ENCODE measurements at regions not wholly inside any gene's neighbourhood (a gene's known extent, or its start where the extent isn't known, plus 50 kb on each side); places are given as distances from the start of the nearest gene placed in this dataset.
"Not testable (repeated sequence)": the region's sequence is repeated elsewhere in the genome, so short reads cannot be mapped to it uniquely, and the experiment has no call there.

GRCh38 chr21:16460936-16461335 lies 731.2 kb downstream of the USP25 start:
- H3K18ac ChIP-seq (ENCODE audit: low read length): no peak overlapping the region
- H2AFZ ChIP-seq (ENCODE audit: insufficient read depth, low read length, poor library complexity): no peak overlapping the region
- H3K27ac ChIP-seq (ENCODE audit: low read depth, low read length): no peak overlapping the region
- WGBS (ENCODE audit: extremely low coverage, insufficient coverage, insufficient read length): no CpG with 5 or more reads among the region's 2 CpGs
- no peak overlapping the region for H2AK5ac ChIP-seq (ENCODE audit: low read length)
- H3K79me2 ChIP-seq (ENCODE audit: control insufficient read depth, insufficient read depth, low read length, poor library complexity): no peaks in the 10 kb centered on the region
- no peaks in the 10 kb centered on the region for H3K79me1 ChIP-seq (ENCODE audit: low read length)
- peaks cover 6% of the 10 kb centered on the region for H3K9me3 ChIP-seq (ENCODE audit: insufficient read depth, low read depth, low read length)
- H3K9ac ChIP-seq (ENCODE audit: low read length): no peak overlapping the region
- H3K4me2 ChIP-seq (ENCODE audit: low read length): no peak overlapping the region
- H3K4me1 ChIP-seq (ENCODE audit: control insufficient read depth in 1 of 2, insufficient read depth in 2 of 2, low read length in 2 of 2): no peaks in the 10 kb centered on the region
- no peak overlapping the region for H2BK120ac ChIP-seq (ENCODE audit: insufficient read depth, low read length, poor library complexity)
- H2BK12ac ChIP-seq (ENCODE audit: low read length): no peak overlapping the region
- no peak overlapping the region for H2BK5ac ChIP-seq (ENCODE audit: low read depth, low read length, poor library complexity)
- no peak overlapping the region for H4K91ac ChIP-seq (ENCODE audit: low read depth, low read length)
- no peak overlapping the region for H4K8ac ChIP-seq (ENCODE audit: low read depth, low read length)
- H3K23ac ChIP-seq (ENCODE audit: low read length): no peak overlapping the region
- H3K4me3 ChIP-seq (ENCODE audit: low read depth, low read length): no peak overlapping the region
- H3K4ac ChIP-seq (ENCODE audit: low read depth, low read length): no peak overlapping the region
- H4K12ac ChIP-seq (ENCODE audit: low read depth, low read length): no peak overlapping the region
- no peak overlapping the region for H3K14ac ChIP-seq (ENCODE audit: low read length)
- no peaks in the 10 kb centered on the region for H3K36me3 ChIP-seq (ENCODE audit: control insufficient read depth in 1 of 2, insufficient read depth in 2 of 2, low read length in 2 of 2)
- H3K27me3 ChIP-seq (ENCODE audit: insufficient read depth, low read length): no peaks in the 10 kb centered on the region
- no peak for DNase-seq

- not testable (repeated sequence) for H3K9me3 ChIP-seq (ENCODE audit: insufficient read depth, low read depth, low read length); H3K27me3 ChIP-seq (ENCODE audit: insufficient read depth, low read length); H2BK12ac ChIP-seq (ENCODE audit: low read length); H2AK5ac ChIP-seq (ENCODE audit: low read length); H4K12ac ChIP-seq (ENCODE audit: low read depth, low read length); H3K9ac ChIP-seq (ENCODE audit: low read length); H3K36me3 ChIP-seq (ENCODE audit: control insufficient read depth in 1 of 2, insufficient read depth in 2 of 2, low read length in 2 of 2); H3K18ac ChIP-seq (ENCODE audit: low read length); H2BK120ac ChIP-seq (ENCODE audit: insufficient read depth, low read length, poor library complexity); H3K27ac ChIP-seq (ENCODE audit: low read depth, low read length); H3K4ac ChIP-seq (ENCODE audit: low read depth, low read length); H3K23ac ChIP-seq (ENCODE audit: low read length); H2BK5ac ChIP-seq (ENCODE audit: low read depth, low read length, poor library complexity); H3K4me1 ChIP-seq (ENCODE audit: control insufficient read depth in 1 of 2, insufficient read depth in 2 of 2, low read length in 2 of 2); H4K91ac ChIP-seq (ENCODE audit: low read depth, low read length); H3K79me1 ChIP-seq (ENCODE audit: low read length); H3K4me2 ChIP-seq (ENCODE audit: low read length); H3K79me2 ChIP-seq (ENCODE audit: control insufficient read depth, insufficient read depth, low read length, poor library complexity); H3K4me3 ChIP-seq (ENCODE audit: low read depth, low read length); H4K8ac ChIP-seq (ENCODE audit: low read depth, low read length); H3K14ac ChIP-seq (ENCODE audit: low read length); DNase-seq; H2AFZ ChIP-seq (ENCODE audit: insufficient read depth, low read length, poor library complexity)
- WGBS (ENCODE audit: extremely low coverage, insufficient coverage, insufficient read length): no CpG with 5 or more reads among the region's 3 CpGs
Measured at GRCh38 chr21:16464211-16464889, 734.6 kb downstream of the USP25 start.

GRCh38 chr21:16468184-16468583 lies 738.4 kb downstream of the USP25 start:
- no peak overlapping the region for H4K12ac ChIP-seq (ENCODE audit: low read depth, low read length)

GRCh38 chr21:16473988-16474387 lies 744.2 kb downstream of the USP25 start:
- no peak overlapping the region for H3K4ac ChIP-seq (ENCODE audit: low read depth, low read length)
- no peak overlapping the region for H3K18ac ChIP-seq (ENCODE audit: low read length)
- H3K4me3 ChIP-seq (ENCODE audit: low read depth, low read length): no peak overlapping the region
- H2BK12ac ChIP-seq (ENCODE audit: low read length): no peak overlapping the region
- no peak overlapping the region for H4K91ac ChIP-seq (ENCODE audit: low read depth, low read length)
- H4K12ac ChIP-seq (ENCODE audit: low read depth, low read length): no peak overlapping the region
- no peaks in the 10 kb centered on the region for H3K36me3 ChIP-seq (ENCODE audit: control insufficient read depth in 1 of 2, insufficient read depth in 2 of 2, low read length in 2 of 2)
- H3K27me3 ChIP-seq (ENCODE audit: insufficient read depth, low read length): no peaks in the 10 kb centered on the region
- H2AK5ac ChIP-seq (ENCODE audit: low read length): no peak overlapping the region
- no peak for DNase-seq
- H3K4me1 ChIP-seq (ENCODE audit: control insufficient read depth in 1 of 2, insufficient read depth in 2 of 2, low read length in 2 of 2): no peaks in the 10 kb centered on the region
- H2BK5ac ChIP-seq (ENCODE audit: low read depth, low read length, poor library complexity): no peak overlapping the region
- H3K14ac ChIP-seq (ENCODE audit: low read length): no peak overlapping the region
- no peak overlapping the region for H3K23ac ChIP-seq (ENCODE audit: low read length)
- H4K8ac ChIP-seq (ENCODE audit: low read depth, low read length): no peak overlapping the region
- H3K4me2 ChIP-seq (ENCODE audit: low read length): no peak overlapping the region
- H2BK120ac ChIP-seq (ENCODE audit: insufficient read depth, low read length, poor library complexity): no peak overlapping the region
- H2AFZ ChIP-seq (ENCODE audit: insufficient read depth, low read length, poor library complexity): no peak overlapping the region
- WGBS (ENCODE audit: extremely low coverage, insufficient coverage, insufficient read length): no CpG with 5 or more reads among the region's 2 CpGs
- H3K9ac ChIP-seq (ENCODE audit: low read length): no peak overlapping the region
- H3K79me2 ChIP-seq (ENCODE audit: control insufficient read depth, insufficient read depth, low read length, poor library complexity): no peaks in the 10 kb centered on the region
- H3K79me1 ChIP-seq (ENCODE audit: low read length): no peaks in the 10 kb centered on the region
- no peaks in the 10 kb centered on the region for H3K9me3 ChIP-seq (ENCODE audit: insufficient read depth, low read depth, low read length)
- H3K27ac ChIP-seq (ENCODE audit: low read depth, low read length): no peak overlapping the region

More at GRCh38 chr21:16468184-16468583, 738.4 kb downstream of the USP25 start:
- Histone ChIP-seq H4K91ac (ENCODE audit: low read depth, low read length) (no peak overlapping the region), H3K9me3 (ENCODE audit: insufficient read depth, low read depth, low read length) (peaks cover 6% of the 10 kb centered on the region), H3K27ac (ENCODE audit: low read depth, low read length) (no peak overlapping the region), H3K36me3 (ENCODE audit: control insufficient read depth in 1 of 2, insufficient read depth in 2 of 2, low read length in 2 of 2) (no peaks in the 10 kb centered on the region), H3K18ac (ENCODE audit: low read length) (no peak overlapping the region), H3K4ac (ENCODE audit: low read depth, low read length) (no peak overlapping the region), H3K27me3 (ENCODE audit: insufficient read depth, low read length) (no peaks in the 10 kb centered on the region), H3K79me2 (ENCODE audit: control insufficient read depth, insufficient read depth, low read length, poor library complexity) (no peaks in the 10 kb centered on the region), H3K14ac (ENCODE audit: low read length) (no peak overlapping the region), H2AFZ (ENCODE audit: insufficient read depth, low read length, poor library complexity) (no peak overlapping the region), H2BK120ac (ENCODE audit: insufficient read depth, low read length, poor library complexity) (no peak overlapping the region), H4K8ac (ENCODE audit: low read depth, low read length) (no peak overlapping the region), H3K9ac (ENCODE audit: low read length) (no peak overlapping the region), H3K4me1 (ENCODE audit: control insufficient read depth in 1 of 2, insufficient read depth in 2 of 2, low read length in 2 of 2) (no peaks in the 10 kb centered on the region), H3K23ac (ENCODE audit: low read length) (no peak overlapping the region), H3K4me2 (ENCODE audit: low read length) (no peak overlapping the region), H2AK5ac (ENCODE audit: low read length) (no peak overlapping the region), H3K4me3 (ENCODE audit: low read depth, low read length) (no peak overlapping the region), H2BK12ac (ENCODE audit: low read length) (no peak overlapping the region), H3K79me1 (ENCODE audit: low read length) (no peaks in the 10 kb centered on the region), H2BK5ac (ENCODE audit: low read depth, low read length, poor library complexity) (no peak overlapping the region)
- DNase-seq: no peak
- no CpG with 5 or more reads among the region's 2 CpGs for WGBS (ENCODE audit: extremely low coverage, insufficient coverage, insufficient read length)
